Fibroblast of lung (primary cell): ENCODE measurements at regions not wholly inside any gene's neighbourhood (a gene's known extent, or its start where the extent isn't known, plus 50 kb on each side); places are given as distances from the start of the nearest gene placed in this dataset.

Experiments
- EZH2 ChIP-seq: IDR thresholded peaks from 2 replicates; pipeline ENCODE4 v1.5.1; 2012; ENCODE audit warnings: low read length, control low read depth, mild to moderate bottlenecking; ENCODE audit errors: missing control alignments
- TF ChIP-seq, protein P1 (sequence below), 2 donors: IDR thresholded peaks in 1 of 2; conservative IDR thresholded peaks in 1 of 2; 1 replicate in 1 of 2; 2 replicates in 1 of 2; pipeline ENCODE4 v1.5.1; 2011 to 2012; ENCODE audit warnings: low read length in 2 of 2, control low read depth in 1 of 2, inconsistent platforms in 1 of 2, low read depth in 1 of 2, mild to moderate bottlenecking in 1 of 2

GRCh38 chr1:78383923-78384322, 106.9 kb upstream of the PTGFR start:
- TF ChIP-seq, protein P1, sequence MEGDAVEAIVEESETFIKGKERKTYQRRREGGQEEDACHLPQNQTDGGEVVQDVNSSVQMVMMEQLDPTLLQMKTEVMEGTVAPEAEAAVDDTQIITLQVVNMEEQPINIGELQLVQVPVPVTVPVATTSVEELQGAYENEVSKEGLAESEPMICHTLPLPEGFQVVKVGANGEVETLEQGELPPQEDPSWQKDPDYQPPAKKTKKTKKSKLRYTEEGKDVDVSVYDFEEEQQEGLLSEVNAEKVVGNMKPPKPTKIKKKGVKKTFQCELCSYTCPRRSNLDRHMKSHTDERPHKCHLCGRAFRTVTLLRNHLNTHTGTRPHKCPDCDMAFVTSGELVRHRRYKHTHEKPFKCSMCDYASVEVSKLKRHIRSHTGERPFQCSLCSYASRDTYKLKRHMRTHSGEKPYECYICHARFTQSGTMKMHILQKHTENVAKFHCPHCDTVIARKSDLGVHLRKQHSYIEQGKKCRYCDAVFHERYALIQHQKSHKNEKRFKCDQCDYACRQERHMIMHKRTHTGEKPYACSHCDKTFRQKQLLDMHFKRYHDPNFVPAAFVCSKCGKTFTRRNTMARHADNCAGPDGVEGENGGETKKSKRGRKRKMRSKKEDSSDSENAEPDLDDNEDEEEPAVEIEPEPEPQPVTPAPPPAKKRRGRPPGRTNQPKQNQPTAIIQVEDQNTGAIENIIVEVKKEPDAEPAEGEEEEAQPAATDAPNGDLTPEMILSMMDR (conservative IDR thresholded peaks at IDR 0.05 in 1 of 2, IDR thresholded peaks at IDR 0.05 in 1 of 2; ENCODE audit: low read depth in 1 of 2, low read length in 2 of 2): no peak
- TF ChIP-seq EZH2: no peak
